ENCODE measurements at regions not wholly inside any gene's neighbourhood (a gene's known extent, or its start where the extent isn't known, plus 50 kb on each side); places are given as distances from the start of the nearest gene placed in this dataset.

GRCh38 chrX:5617666-5618065 is 611.0 kb downstream of the NLGN4X start:
- FAIRE-seq (no peak), DNase-seq (no peak)
- H3K27me3 ChIP-seq (ENCODE audit: control insufficient read depth, insufficient read depth, low read length), result no peaks in the 10 kb centered on the region
- no peaks in the 10 kb centered on the region for H3K4me1 ChIP-seq (ENCODE audit: control insufficient read depth in 2 of 3, insufficient read depth in 2 of 3, low read depth in 1 of 3, low read length in 3 of 3)
- H3K9me3 ChIP-seq (ENCODE audit: control insufficient read depth in 2 of 3, insufficient read depth in 1 of 3, low read length in 3 of 3), result no peaks in the 10 kb centered on the region
- no peaks in the 10 kb centered on the region for H3K36me3 ChIP-seq (ENCODE audit: control insufficient read depth in 2 of 3, insufficient read depth in 3 of 3, low read length in 3 of 3)
- H3K4me3 ChIP-seq (ENCODE audit: low read length in 3 of 3), result no peak overlapping the region
- intact Hi-C loops (cut with DNase I), result no loop called here
- TF ChIP-seq, protein P1, sequence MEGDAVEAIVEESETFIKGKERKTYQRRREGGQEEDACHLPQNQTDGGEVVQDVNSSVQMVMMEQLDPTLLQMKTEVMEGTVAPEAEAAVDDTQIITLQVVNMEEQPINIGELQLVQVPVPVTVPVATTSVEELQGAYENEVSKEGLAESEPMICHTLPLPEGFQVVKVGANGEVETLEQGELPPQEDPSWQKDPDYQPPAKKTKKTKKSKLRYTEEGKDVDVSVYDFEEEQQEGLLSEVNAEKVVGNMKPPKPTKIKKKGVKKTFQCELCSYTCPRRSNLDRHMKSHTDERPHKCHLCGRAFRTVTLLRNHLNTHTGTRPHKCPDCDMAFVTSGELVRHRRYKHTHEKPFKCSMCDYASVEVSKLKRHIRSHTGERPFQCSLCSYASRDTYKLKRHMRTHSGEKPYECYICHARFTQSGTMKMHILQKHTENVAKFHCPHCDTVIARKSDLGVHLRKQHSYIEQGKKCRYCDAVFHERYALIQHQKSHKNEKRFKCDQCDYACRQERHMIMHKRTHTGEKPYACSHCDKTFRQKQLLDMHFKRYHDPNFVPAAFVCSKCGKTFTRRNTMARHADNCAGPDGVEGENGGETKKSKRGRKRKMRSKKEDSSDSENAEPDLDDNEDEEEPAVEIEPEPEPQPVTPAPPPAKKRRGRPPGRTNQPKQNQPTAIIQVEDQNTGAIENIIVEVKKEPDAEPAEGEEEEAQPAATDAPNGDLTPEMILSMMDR (IDR thresholded peaks at IDR 0.05; ENCODE audit: borderline replicate concordance, extremely low read depth, insufficient read depth), result no peak
- no peak overlapping the region for H3K27ac ChIP-seq (ENCODE audit: low read depth in 2 of 2, low read length in 2 of 2)
- H3K9ac ChIP-seq (ENCODE audit: low read length in 3 of 3), result no peak overlapping the region

DNA sequence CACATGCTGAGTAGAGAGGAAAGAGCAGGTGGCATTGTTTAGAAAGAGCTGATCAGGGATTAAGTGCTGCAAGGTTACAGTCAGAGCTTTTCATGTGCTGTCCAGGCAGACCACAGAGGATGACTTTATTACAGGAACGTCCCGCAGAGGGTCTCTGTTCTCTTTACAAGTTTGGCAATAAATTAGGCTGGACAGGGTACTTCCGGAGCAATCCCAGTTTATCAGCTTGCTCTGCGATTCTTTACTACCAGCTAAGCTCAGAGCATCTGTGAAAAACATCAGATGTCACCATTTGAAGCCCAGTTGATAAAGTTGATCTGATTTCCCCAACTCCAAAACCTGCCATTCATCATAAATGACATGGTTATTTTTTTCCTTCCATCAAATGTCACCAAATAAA is 633.1 kb downstream of the NLGN4X start:
- FAIRE-seq, result no peak
- intact Hi-C loops (cut with DNase I), result no loop called here
- no peak for DNase-seq
- Histone ChIP-seq H3K9me3 (ENCODE audit: control insufficient read depth in 2 of 3, insufficient read depth in 1 of 3, low read length in 3 of 3) (no peaks in the 10 kb centered on the region), H3K4me1 (ENCODE audit: control insufficient read depth in 2 of 3, insufficient read depth in 2 of 3, low read depth in 1 of 3, low read length in 3 of 3) (no peaks in the 10 kb centered on the region), H3K36me3 (ENCODE audit: control insufficient read depth in 2 of 3, insufficient read depth in 3 of 3, low read length in 3 of 3) (no peaks in the 10 kb centered on the region), H3K4me3 (ENCODE audit: low read length in 3 of 3) (no peak overlapping the region), H3K9ac (ENCODE audit: low read length in 3 of 3) (no peak overlapping the region), H3K27me3 (ENCODE audit: control insufficient read depth, insufficient read depth, low read length) (no peaks in the 10 kb centered on the region), H3K27ac (ENCODE audit: low read depth in 2 of 2, low read length in 2 of 2) (no peak overlapping the region)
- TF ChIP-seq, protein P1 (IDR thresholded peaks at IDR 0.05; ENCODE audit: borderline replicate concordance, extremely low read depth, insufficient read depth), result no peak

DNA sequence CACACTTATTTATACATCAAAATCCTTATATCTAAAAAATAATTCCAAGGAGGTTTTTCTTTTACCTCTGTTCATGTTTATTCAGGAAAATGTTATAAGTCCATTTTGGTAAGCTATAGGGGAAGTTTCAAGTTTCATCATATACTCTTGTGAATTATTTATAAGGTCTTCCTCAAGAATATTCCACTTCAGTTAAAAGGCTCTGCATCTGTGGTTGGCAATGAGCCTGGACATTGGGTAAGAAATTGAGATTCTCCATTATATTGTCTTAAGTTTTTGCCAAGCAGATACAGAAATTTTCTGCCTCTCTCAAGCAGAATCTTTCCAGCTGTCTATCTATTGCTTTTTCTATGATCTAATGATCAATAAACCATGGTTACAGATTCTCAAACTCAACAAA is 641.9 kb downstream of the NLGN4X start:
- DNase-seq (no peak), FAIRE-seq (no peak)
- Histone ChIP-seq H3K27ac (ENCODE audit: low read depth in 2 of 2, low read length in 2 of 2) (no peak overlapping the region), H3K36me3 (ENCODE audit: control insufficient read depth in 2 of 3, insufficient read depth in 3 of 3, low read length in 3 of 3) (no peaks in the 10 kb centered on the region), H3K9me3 (ENCODE audit: control insufficient read depth in 2 of 3, insufficient read depth in 1 of 3, low read length in 3 of 3) (no peaks in the 10 kb centered on the region), H3K4me3 (ENCODE audit: low read length in 3 of 3) (no peak overlapping the region), H3K9ac (ENCODE audit: low read length in 3 of 3) (no peak overlapping the region), H3K4me1 (ENCODE audit: control insufficient read depth in 2 of 3, insufficient read depth in 2 of 3, low read depth in 1 of 3, low read length in 3 of 3) (no peaks in the 10 kb centered on the region), H3K27me3 (ENCODE audit: control insufficient read depth, insufficient read depth, low read length) (no peaks in the 10 kb centered on the region)
- intact Hi-C loops (cut with DNase I), result no loop called here
- TF ChIP-seq, protein P1 (IDR thresholded peaks at IDR 0.05; ENCODE audit: borderline replicate concordance, extremely low read depth, insufficient read depth), result no peak

DNA sequence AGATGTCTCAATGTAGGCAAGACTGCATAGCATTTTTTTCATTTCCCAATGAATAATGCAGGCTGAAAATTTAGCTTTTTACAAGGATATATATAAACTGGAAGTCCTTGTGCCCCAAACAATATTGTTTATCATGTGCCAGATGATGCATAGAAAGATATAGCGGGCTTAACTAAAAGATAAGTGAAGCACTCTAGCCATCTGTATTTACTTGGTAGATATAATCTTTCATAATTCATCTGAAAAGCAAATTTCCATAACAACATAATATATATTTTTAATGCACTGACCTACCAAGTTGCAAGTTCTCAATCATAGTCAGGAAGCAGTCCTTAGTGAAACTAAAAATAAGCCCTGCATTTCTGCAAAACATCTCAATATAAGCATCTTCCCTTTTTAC is 653.3 kb downstream of the NLGN4X start:
- intact Hi-C loops (cut with DNase I), result no loop called here
- TF ChIP-seq, protein P1 (IDR thresholded peaks at IDR 0.05; ENCODE audit: borderline replicate concordance, extremely low read depth, insufficient read depth), result no peak
- Histone ChIP-seq H3K27ac (ENCODE audit: low read depth in 2 of 2, low read length in 2 of 2) (no peak overlapping the region), H3K4me3 (ENCODE audit: low read length in 3 of 3) (no peak overlapping the region), H3K4me1 (ENCODE audit: control insufficient read depth in 2 of 3, insufficient read depth in 2 of 3, low read depth in 1 of 3, low read length in 3 of 3) (no peaks in the 10 kb centered on the region), H3K27me3 (ENCODE audit: control insufficient read depth, insufficient read depth, low read length) (no peaks in the 10 kb centered on the region), H3K36me3 (ENCODE audit: control insufficient read depth in 2 of 3, insufficient read depth in 3 of 3, low read length in 3 of 3) (no peaks in the 10 kb centered on the region), H3K9me3 (ENCODE audit: control insufficient read depth in 2 of 3, insufficient read depth in 1 of 3, low read length in 3 of 3) (no peaks in the 10 kb centered on the region), H3K9ac (ENCODE audit: low read length in 3 of 3) (no peak overlapping the region)
- DNase-seq, result no peak
- FAIRE-seq, result no peak
